SKM-1 treated with dmso at 0.1 percent for 144 hours (cell line): ENCODE measurements at regions not wholly inside any gene's neighbourhood (a gene's known extent, or its start where the extent isn't known, plus 50 kb on each side); places are given as distances from the start of the nearest gene placed in this dataset.
"Not testable (repeated sequence)": the region's sequence is repeated elsewhere in the genome, so short reads cannot be mapped to it uniquely, and the experiment has no call there.

Source experiments
- DNase-seq: peaks from one replicate; lab custom pipeline; 2025; ENCODE audit not compliant: unreplicated experiment; lab: John Stamatoyannopoulos, UW

DNA sequence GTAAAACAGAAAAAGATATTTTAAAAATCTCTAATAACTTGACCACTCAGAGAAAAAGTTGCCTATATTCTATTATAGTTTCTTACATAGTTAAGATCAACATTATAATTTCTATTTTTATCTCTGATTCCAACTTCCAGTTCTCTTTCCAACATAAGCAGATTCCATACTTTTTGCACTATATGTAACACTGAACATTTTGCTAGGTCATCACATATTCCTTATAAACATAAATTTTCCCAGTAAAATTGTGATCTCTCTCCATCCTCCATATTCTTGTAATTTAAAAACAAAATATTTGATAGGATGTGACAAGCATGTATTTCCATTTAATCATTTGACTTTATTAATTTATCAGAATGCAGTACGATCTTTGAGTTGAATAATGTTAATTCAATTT is 170.4 kb upstream of the THSD7A start:
- DNase-seq: no peak

DNA sequence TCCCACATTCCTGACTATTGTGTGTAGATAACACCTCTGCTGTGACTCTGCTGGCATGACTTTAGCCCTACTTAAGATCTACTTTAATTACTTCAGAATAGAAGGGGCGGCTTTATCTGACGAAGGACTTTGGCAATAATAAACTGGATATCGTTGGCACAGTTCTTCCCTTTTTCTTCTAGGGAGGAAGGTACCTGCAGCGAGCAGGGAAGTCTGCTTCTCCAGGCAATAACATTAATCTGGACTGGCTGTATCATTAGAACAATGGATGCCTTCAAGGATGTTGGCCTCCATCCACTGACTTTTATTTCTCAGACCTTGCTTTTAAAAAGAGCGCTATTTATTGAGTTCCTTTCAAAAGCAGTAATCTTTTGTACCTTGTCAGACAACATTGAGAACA is 172.6 kb upstream of the THSD7A start:
- DNase-seq: no peak

DNA sequence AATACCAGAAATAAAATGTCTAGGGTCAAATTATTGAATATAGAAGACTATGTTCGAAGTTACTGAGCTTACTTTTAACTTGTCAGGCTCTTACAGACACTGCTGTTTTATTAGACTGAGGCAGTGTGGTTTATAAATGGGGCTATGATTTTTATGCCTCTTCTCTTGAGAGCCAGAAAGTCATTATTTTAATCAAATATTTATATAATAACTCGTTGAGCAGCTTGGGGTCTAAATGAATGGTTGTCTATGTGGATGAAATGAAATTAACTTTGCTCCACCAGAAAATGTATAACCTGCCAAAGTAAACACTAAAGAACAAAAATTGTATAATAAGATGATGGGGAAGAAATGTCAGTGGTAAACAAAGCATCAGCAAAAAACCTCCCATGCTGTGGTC is 175.6 kb upstream of the THSD7A start:
- DNase-seq: no peak

DNA sequence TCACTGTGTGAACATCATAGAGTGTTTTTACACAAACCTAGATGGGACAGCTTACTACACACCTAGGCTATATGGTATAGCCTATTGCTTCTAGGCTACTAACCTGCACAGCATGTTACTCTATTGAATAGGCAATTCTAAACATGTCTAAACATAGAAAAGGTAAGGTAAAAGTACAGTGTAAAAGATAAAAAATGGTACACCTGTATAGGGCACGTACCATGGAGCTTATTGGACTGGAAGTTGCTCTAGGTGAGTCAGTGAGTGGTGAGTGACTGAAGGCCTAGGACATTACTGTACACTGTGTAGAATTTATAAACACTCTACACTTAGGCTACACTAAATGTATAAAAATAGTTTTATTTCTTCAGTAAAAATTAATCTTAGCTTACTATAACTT is 182.0 kb upstream of the THSD7A start:
- DNase-seq: no peak

DNA sequence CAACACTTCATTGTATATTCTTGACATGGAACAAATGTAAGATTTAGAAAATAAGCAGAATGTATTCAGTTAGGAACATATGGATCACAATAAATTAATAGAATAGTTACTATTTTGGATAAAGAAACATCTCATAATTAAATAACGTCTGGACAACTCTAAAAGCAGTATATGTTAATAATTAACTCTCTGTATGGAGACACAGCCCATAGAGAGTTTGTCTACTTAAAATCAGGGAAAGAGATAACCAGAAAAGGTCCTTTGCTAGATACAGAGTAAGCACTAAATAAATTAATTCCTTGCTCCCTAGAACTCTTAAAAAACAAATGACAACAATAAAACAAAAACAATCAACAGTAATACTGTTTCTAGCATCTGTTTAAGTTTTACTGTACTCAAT is 184.4 kb upstream of the THSD7A start:
- DNase-seq: no peak

DNA sequence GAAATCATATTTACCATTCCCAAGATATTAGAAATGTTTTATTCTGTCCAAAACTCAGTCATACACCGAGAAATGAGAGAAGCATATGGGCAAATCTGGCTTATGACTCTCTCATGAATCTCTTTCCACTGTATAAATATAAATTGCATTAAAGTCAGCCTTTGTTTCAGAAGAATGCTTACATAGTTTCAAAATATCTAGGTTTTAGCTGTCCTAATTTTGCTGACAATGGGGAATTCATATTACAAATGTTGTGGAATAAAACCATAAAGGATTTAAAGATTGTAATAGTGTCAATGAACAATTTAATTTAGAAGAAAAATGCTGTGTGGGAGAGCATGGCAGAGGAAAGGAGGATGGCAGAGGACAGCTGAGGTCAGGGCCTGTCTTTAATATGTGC is 185.0 kb upstream of the THSD7A start:
- DNase-seq: no peak

DNA sequence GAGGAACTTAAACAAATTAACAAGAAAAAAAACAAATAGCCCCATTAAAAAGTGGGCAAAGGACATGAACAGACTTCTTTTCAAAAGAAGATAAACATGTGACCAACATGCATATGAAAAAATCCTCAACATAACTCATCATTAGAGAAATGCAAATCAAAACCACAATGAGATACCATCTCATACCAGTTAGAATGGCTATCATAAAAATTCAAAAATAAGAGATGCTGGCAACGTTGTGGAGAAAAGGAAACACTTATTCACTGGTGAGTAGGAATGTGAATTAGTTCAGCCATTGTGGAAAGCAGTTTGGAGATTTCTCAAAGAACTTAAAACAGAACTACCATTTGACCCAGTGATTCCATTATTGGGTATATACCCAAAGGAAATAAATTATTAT is 189.1 kb upstream of the TMEM106B start:
- DNase-seq: not testable (repeated sequence)

DNA sequence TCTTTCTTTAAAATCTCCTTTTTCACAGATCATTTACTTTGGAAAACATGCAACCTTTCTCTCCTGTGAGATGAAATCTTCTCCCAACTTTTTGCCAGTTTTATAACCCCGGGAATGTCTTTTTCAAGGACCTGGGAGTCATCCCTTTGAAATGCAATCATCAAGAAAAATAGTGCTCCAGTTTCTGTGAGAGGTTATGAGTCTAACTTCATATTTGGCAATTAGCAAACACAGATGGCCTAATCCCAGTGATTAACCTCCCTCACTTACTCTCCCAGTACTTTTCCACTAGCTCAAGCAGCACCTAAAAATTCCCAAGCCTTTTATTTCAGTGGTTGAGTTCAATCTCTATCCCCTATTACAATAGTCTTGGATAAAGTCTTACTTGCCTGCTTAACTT is 185.8 kb upstream of the TMEM106B start:
- DNase-seq: no peak

DNA sequence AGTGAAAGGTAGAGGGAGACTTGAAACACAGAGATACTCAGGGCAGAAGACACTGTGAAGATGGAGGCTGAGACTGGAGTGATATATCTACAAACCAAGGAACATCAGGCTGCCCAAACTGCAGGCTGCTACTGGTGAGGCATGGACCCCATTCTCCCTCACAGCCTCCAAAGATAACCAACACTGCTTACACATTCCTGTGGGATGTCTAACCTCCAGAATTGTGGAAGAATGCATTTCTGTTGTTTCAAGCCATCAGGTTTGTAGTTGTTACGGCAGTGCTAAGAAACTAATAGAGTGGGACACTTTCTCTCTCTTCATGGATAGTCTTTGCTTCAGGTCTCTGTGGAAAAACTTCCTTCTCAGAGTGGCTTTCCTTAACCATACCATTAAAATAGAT is 182.6 kb upstream of the TMEM106B start:
- DNase-seq: no peak

DNA sequence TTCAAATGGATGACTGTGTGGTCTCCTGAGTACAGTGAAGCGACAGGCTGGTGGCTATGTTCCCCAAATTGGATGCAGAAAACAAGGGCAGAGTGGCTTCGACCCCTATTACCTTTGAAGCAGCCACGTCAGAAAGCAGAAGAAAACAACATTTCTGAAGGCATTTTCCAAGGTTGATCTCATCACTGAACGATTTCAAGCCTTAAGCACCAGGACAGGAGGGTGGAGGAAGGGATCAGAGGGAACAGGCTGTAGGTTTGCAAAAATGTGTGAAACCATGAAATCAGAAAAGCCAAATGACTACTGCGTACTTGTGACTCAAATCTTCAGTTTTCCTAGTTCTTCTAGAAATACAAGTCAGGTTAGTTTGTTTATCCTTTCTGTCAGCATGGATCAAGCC is 181.0 kb upstream of the TMEM106B start:
- DNase-seq: no peak

DNA sequence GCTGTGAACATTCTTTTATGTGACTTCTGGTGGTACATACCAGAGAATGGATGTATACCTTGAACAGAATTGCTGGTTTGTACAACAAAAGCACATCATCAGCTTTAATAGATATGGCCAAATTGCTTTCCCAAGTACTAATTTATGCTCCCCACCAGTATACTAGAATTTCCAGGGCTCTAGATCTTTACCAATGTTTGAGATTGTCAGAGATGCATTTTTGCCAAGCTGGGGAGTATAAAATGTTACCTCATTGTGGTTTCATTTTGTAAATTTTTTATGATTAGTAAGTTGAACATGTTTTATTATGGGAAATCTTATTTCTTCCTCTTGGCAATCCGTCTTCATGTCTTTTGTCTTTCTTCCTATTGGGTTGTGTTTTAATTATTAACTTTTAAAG is 179.9 kb upstream of the TMEM106B start:
- DNase-seq: no peak

DNA sequence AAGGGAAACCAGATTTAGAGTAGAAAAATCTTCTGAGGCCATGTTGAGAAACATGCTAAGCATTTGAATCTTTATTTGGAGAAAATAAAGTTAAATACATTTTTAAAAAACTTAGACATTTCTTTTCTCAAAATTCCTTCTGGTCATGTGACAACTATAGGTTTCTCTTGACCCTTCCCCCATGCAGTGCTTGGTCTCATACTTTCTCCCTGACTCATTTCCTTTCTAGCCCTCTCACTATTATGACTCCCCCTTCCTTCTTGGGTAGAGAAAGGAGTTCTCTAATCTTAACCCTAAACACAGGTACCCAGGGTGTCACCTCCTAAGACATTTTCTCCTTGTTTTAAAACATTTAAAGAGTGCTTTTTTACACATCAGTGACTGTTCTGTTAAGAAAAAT is 179.5 kb upstream of the TMEM106B start:
- no peak for DNase-seq

DNA sequence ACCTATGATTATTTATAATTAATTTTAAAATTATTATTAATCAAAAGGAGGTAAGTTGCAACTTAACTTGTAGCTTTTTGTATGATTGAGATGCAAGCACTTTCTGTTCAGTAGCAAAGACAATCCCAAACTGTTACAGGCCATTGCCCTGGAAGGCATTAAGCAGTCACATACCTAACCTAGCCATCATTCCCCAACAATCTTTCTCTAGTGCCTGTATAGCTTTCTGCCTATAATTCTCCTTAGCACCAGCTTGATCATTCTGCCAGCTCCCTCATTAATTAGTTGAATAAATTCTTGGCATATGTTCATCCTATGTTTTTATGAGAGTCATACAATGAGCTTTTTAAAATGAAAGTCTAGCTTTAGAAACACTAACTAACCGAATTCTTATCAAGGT is 178.9 kb upstream of the TMEM106B start:
- no peak for DNase-seq

DNA sequence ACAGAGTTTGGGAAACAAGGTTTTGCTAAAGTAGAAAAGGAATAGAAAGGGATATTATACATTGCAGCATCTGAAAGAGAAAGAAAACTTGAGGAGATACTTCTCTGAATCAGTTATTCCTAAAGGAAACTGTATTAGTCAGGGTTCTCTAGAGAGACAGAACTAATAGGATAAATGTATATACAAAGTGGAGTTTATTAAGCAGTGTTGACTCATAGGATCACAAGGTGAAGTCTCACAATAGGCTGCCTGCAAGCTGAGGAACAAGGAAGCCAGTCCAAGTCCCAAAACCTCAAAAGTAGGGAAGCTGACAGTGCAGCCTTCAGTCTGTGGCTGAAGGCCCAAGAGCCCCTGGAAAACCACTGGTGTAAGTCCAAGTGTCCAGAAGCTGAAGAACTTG is 167.6 kb upstream of the TMEM106B start:
- DNase-seq: not testable (repeated sequence)

DNA sequence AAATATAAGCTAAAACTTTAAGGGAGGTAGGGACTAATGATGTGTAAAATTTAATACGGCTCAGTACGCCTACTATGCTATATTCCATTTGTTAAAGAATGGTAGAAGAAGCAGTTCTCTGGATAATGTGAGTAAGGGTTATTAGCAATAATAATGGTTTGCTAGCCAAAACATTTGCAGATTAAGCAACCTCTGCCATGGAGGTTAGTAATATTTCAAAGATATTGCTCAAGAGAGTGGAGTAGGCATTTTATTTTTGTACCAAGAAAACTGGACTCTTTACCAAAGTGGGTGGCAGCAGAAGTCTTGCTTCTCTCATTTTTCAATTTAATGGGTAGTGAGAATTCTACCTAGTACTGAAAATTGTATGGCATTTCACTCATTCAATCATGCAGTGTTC is 158.9 kb upstream of the TMEM106B start:
- no peak for DNase-seq

DNA sequence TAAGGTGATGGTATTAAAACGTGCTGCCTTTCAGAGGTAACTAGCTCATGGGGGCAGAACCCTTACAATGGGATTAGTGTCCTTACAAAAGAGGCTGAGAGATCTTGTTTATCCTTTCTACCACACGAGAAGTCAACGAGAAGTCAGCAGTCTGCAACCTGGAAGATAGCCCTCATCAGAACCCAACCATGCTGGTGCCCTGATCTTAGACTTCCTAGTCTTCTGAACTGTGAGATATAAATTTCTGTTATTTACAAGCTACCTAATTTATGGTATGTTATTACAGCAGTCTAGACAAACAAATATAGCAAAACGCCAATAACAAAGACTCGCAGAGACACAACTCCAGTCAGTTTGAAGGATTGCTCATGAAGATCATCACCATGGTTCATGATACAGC is 157.5 kb upstream of the TMEM106B start:
- DNase-seq: no peak

DNA sequence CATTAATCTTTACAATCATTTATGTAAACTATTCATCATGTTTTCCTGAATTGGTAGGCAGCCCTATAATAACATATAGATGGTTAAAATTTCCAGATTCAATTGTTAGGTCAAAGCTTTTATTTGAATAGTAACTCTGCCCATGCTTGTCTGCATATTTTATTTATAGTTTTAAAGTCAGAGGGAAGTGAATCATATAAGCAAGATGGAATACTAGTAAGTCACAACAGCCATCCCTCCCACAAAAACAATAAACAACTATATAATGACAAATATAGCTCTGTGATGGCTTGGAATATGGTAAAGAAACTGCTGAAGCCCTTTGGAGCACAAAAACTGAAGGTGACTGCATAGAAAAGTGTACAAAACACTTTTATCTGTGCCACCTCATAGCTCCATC is 156.3 kb upstream of the TMEM106B start:
- DNase-seq: no peak

DNA sequence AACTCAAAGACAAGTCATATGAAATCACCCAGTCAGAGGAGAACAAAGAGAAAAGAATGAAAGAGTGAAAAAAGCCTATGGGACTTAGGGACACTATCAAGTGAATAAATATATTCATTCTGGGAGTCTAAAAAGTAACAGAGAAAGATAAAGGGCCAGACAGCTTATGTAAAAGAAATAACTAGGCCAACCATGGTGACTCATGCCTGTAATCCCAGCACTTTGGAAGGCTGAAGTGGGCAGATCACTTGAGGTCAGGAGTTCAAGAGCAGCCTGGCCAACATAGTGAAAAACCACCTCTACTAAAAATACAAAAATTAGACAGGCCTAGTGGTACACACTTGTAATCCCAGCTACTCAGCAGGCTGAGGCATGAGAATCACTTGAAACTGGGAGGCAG is 154.7 kb upstream of the TMEM106B start:
- no peak for DNase-seq

DNA sequence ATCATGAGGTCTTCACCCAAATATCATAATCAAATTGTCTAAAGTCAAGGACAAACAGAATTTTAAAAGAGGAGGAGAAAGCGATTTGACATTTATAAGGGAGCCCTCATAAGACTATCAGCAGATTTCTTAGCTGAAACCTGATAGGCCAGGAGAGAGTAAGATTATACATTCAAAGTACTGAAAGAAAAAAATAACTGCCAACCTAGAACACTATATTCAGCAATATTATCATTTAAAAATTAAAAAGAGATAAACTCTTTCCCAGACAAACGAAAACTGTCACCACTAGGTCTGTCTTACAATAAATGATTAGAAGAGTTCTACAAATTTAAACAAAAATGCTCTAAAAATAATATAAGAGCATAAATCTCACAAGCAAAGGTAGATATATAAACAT is 154.1 kb upstream of the TMEM106B start:
- DNase-seq: no peak

DNA sequence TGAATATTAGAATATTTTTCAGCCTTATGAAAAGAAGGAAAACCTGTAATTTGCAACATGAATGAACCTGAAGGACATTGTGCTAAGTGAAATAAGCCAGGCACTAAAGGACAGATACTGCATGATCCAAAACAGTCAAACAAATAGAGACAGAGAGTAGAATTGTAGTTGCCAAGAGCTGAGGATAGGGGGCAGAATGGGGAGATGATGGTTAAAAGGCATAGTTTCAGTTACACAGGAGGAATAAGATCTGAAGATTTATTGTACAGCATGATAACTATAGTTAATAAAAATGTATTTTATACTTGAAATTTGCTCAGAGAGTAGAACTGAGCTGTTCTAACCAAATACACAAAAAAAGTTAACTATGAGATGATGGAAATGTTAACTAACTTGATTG is 149.0 kb upstream of the TMEM106B start:
- no peak for DNase-seq

DNA sequence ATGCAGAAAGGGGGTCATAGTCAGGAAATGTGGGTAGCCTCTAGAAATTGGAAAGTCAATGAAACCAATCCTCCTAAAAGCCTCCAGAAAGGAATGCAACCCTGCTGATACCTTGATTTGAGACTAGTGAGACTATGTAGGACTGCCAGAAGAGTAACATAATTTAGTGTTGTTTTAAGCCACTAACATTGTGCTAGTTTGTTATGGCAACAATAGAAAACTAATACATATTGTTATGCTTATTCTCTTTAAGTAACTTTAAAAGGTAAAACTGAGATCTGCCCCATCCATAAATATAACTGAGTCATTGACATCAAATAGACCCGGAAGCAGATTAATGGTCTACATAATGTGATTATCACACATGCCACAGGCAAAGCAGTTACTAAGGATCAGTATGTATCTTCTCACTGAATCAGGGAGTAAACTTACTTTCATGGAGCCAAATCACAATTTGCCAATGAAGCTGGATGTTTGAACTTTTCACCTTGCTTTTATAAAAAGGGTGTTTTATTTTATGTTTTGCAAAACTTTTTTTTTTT is 146.4 kb upstream of the TMEM106B start:
- no peak for DNase-seq

DNA sequence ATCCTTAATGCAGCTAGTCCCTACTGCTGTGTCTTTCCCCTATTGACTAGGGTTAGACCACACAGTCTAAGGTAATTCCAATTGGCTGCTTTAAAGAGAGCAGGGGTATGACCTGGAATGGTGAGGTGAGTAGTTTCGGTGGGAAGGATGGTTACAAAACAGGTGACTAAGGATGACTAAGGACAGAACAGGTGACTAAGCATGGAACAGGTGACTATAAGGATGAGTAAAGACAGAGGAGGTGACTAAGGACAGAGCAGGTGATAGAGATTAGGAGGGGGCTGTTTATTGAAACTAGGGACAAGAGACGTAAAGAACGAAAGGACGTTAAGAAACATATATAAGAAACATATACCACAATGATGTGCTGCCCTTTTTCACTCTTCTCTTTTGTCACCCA is 145.1 kb upstream of the TMEM106B start:
- DNase-seq: no peak

DNA sequence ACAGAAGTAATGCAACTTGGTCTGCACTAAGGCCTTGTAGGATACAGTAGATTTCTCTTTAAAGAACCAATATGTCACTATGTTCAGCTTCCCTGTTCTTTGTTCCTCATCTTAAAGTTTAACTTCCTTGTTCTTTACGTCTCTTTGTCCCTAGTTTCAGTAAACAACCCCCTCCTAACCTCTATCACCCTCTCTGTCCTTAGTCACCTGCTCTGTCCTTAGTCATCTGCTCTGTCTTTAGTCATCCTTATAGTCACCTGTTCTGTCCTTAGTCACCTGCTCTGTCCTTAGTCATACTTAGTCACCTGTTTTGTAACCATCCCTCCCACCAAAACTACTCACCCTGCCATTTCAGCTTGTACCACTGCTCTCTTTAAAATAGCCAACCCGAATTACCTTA is 144.6 kb upstream of the TMEM106B start:
- DNase-seq: peak; percentile 62
